ENCODE measurements at regions not wholly inside any gene's neighbourhood (a gene's known extent, or its start where the extent isn't known, plus 50 kb on each side); places are given as distances from the start of the nearest gene placed in this dataset.

DNA sequence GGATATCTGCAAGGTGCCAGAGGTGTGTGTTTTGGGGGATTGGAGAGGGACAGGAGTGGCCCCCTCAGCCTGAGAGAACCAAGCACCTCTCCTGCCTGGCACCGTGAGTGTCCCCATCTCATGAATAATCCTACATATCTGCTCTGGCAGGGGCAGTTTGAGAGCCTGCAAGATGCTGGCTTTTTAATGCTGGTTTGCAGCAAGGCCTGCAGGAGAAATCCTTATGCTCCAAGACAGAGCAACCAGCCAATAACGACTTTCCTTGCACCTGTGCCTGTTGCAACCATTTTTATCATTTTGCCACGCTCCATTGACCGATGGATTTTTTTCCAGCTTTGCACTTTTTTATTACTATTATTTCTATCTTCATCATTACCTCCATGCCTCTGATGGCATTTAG is 259.4 kb upstream of the SKOR2 start:
- TF ChIP-seq POLR2AphosphoS5 (IDR thresholded peaks at IDR 0.05; ENCODE audit: borderline replicate concordance, low read depth, low read length) (no peak), EZH2 (IDR thresholded peaks at IDR 0.05) (no peak), FOXP2 (optimal IDR thresholded peaks at IDR 0.05; ENCODE audit: control extremely low read depth, extremely low read length, insufficient read depth) (no peak)
